H1 (cell line): ENCODE measurements at regions not wholly inside any gene's neighbourhood (a gene's known extent, or its start where the extent isn't known, plus 50 kb on each side); places are given as distances from the start of the nearest gene placed in this dataset.

Experiments used
- CTCF ChIA-PET: fragments of 300-600 bp; sonication (Branson Sonifier 250); formaldehyde crosslinking; loops from one replicate; lab custom pipeline; 2021; ENCODE audit not compliant: partially characterized antibody; lab: Charles Lee
- POLR2A ChIA-PET: fragments of 300-600 bp; sonication (Branson Sonifier 250); formaldehyde crosslinking; loops from one replicate; lab custom pipeline; 2021; ENCODE audit warnings: inconsistent platforms; ENCODE audit not compliant: partially characterized antibody; lab: Charles Lee
- DNase-seq, 2 experiments: peaks; one replicate each; pipeline versions ENCODE4 v3.0.0 to v3.0.0-alpha.2; 2010 to 2022; ENCODE audit warnings: low spot score in 2 of 2, low read depth in 1 of 2, mixed read lengths in 1 of 2
- FAIRE-seq: peaks from 2 replicates; lab custom pipeline; 2011; peaks lifted over from hg19 to GRCh38; lab: Jason Lieb, UNC
- H2AFZ ChIP-seq: 2 replicates; pipeline ENCODE4 v1.8.1; 2012; ENCODE audit warnings: low read length, inconsistent platforms
- H2AK5ac ChIP-seq: 2 replicates; pipeline ENCODE4 v1.6.1; 2013; ENCODE audit warnings: low read depth, low read length
- H2BK120ac ChIP-seq: replicated peaks from 2 replicates; pipeline ENCODE3; 2013; ENCODE audit warnings: low read depth, low read length, inconsistent platforms
- H2BK12ac ChIP-seq: 2 replicates; pipeline ENCODE4 v1.6.1; 2013; ENCODE audit warnings: low read depth, low read length
- H2BK15ac ChIP-seq: 2 replicates; pipeline ENCODE4 v1.6.1; 2013; ENCODE audit warnings: low read length
- H2BK20ac ChIP-seq: 2 replicates; pipeline ENCODE4 v1.6.1; 2013; ENCODE audit warnings: low read length
- H2BK5ac ChIP-seq: 2 replicates; pipeline ENCODE4 v1.6.1; 2013; ENCODE audit warnings: low read depth, low read length
- H3K14ac ChIP-seq: 2 replicates; pipeline ENCODE4 v1.6.1; 2013; ENCODE audit warnings: inconsistent platforms; ENCODE audit not compliant: insufficient read length
- H3K18ac ChIP-seq: 2 replicates; pipeline ENCODE4 v1.6.1; 2013; ENCODE audit warnings: low read length; ENCODE audit errors: extremely low read depth
- H3K23ac ChIP-seq: 2 replicates; pipeline ENCODE4 v1.6.1; 2013; ENCODE audit warnings: inconsistent platforms; ENCODE audit not compliant: insufficient read length
- H3K23me2 ChIP-seq: 2 replicates; pipeline ENCODE4 v1.6.1; 2013; ENCODE audit warnings: low read depth, low read length
- H3K27ac ChIP-seq: 2 replicates; pipeline ENCODE4 v1.6.1; 2011; ENCODE audit warnings: low read depth, low read length, inconsistent platforms
- H3K27me3 ChIP-seq, 4 experiments: replicated peaks in 1 of 4; 1 replicate in 1 of 4; 2 replicates in 3 of 4; pipeline versions ENCODE4 v1.6.1 to v1.8.1; 2011 to 2013; ENCODE audit warnings: low read length in 3 of 4, mild to moderate bottlenecking in 3 of 4, inconsistent platforms in 2 of 4, mixed read lengths in 2 of 4, moderate library complexity in 1 of 4; ENCODE audit not compliant: control insufficient read depth in 3 of 4, insufficient read depth in 3 of 4; ENCODE audit errors: extremely low read depth in 1 of 4
- H3K36me3 ChIP-seq, 4 experiments: 2 replicates each; pipeline versions ENCODE4 v1.6.1 to v1.8.1; 2011 to 2013; ENCODE audit warnings: mild to moderate bottlenecking in 4 of 4, low read length in 3 of 4, moderate library complexity in 2 of 4, control low read depth in 1 of 4, inconsistent platforms in 1 of 4; ENCODE audit not compliant: insufficient read depth in 4 of 4, control insufficient read depth in 2 of 4
- H3K4ac ChIP-seq: replicated peaks from 2 replicates; pipeline ENCODE3; 2013; ENCODE audit warnings: low read length, low read depth, mixed read lengths, inconsistent platforms; ENCODE audit not compliant: insufficient read length
- H3K4me1 ChIP-seq, 4 experiments: replicated peaks in 1 of 4; 1 replicate in 1 of 4; 2 replicates in 3 of 4; pipeline versions ENCODE4 v1.6.1 to v1.8.1; 2011 to 2013; ENCODE audit warnings: low read length in 3 of 4, inconsistent platforms in 2 of 4, mixed read lengths in 1 of 4; ENCODE audit not compliant: insufficient read depth in 4 of 4, control insufficient read depth in 3 of 4
- H3K4me2 ChIP-seq, 2 experiments: 2 replicates each; pipeline versions ENCODE4 v1.6.1 to v1.8.1; 2011 to 2013; ENCODE audit warnings: low read depth in 2 of 2, low read length in 2 of 2, control low read depth in 1 of 2, inconsistent platforms in 1 of 2, mild to moderate bottlenecking in 1 of 2; ENCODE audit not compliant: insufficient read depth in 1 of 2
- H3K4me3 ChIP-seq, 4 experiments: fragments of 200-600, 300-600 bp in 1 of 4; sonication (generic), shearing (Covaris generic), sonication (Bioruptor Twin) in 1 of 4; 2 replicates each; pipeline versions ENCODE4 v1.5.1 to v1.8.1; 2011 to 2016; ENCODE audit warnings: low read length in 4 of 4, low read depth in 3 of 4, control low read depth in 2 of 4, inconsistent platforms in 2 of 4, mild to moderate bottlenecking in 2 of 4, mixed read lengths in 1 of 4, moderate library complexity in 1 of 4; ENCODE audit not compliant: insufficient read depth in 2 of 4; ENCODE audit errors: extremely low read depth in 1 of 4
- H3K56ac ChIP-seq: replicated peaks from 2 replicates; pipeline ENCODE3; 2013; ENCODE audit warnings: low read depth, mild to moderate bottlenecking, mixed read lengths, low read length, inconsistent platforms; ENCODE audit not compliant: insufficient read length
- H3K79me1 ChIP-seq: 2 replicates; pipeline ENCODE4 v1.6.1; 2013; ENCODE audit warnings: low read depth, low read length, control low read depth
- H3K79me2 ChIP-seq, 2 experiments: 2 replicates each; pipeline versions ENCODE4 v1.6.1 to v1.8.1; 2012 to 2013; ENCODE audit warnings: low read length in 2 of 2, mild to moderate bottlenecking in 2 of 2, inconsistent platforms in 1 of 2; ENCODE audit not compliant: insufficient read depth in 2 of 2, control insufficient read depth in 1 of 2
- H3K9ac ChIP-seq, 4 experiments: replicated peaks in 1 of 4; 1 replicate in 1 of 4; 2 replicates in 3 of 4; pipeline versions ENCODE4 v1.6.1 to v1.8.1; 2011 to 2013; ENCODE audit warnings: low read depth in 3 of 4, low read length in 3 of 4, control low read depth in 2 of 4, mild to moderate bottlenecking in 2 of 4, moderate library complexity in 2 of 4, inconsistent platforms in 1 of 4; ENCODE audit errors: extremely low read depth in 1 of 4
- H3K9me3 ChIP-seq, 2 experiments: 2 replicates each; pipeline versions ENCODE4 v1.6.1 to v1.8.1; 2012 to 2013; ENCODE audit warnings: mild to moderate bottlenecking in 2 of 2, moderate library complexity in 2 of 2, control low read depth in 1 of 2, inconsistent platforms in 1 of 2, low read depth in 1 of 2, low read length in 1 of 2, mixed read lengths in 1 of 2; ENCODE audit not compliant: insufficient read depth in 2 of 2
- H4K20me1 ChIP-seq, 2 experiments: replicated peaks in 1 of 2; 2 replicates each; pipeline versions ENCODE3 to v1.8.1; 2011 to 2013; ENCODE audit warnings: inconsistent platforms in 2 of 2, low read length in 2 of 2, mild to moderate bottlenecking in 1 of 2; ENCODE audit not compliant: insufficient read depth in 2 of 2, control insufficient read depth in 1 of 2
- H4K5ac ChIP-seq: 2 replicates; pipeline ENCODE4 v1.6.1; 2013; ENCODE audit warnings: low read length, low read depth, mixed read lengths, inconsistent platforms; ENCODE audit not compliant: insufficient read length
- H4K8ac ChIP-seq: 2 replicates; pipeline ENCODE4 v1.8.0; 2013; ENCODE audit warnings: mild to moderate bottlenecking, moderate library complexity, low read length, inconsistent platforms; ENCODE audit not compliant: insufficient read depth; ENCODE audit errors: extremely low read depth
- H4K91ac ChIP-seq: replicated peaks from 2 replicates; pipeline ENCODE3; 2013; ENCODE audit warnings: low read length, mixed read lengths, inconsistent platforms; ENCODE audit not compliant: insufficient read length
- CBX5 ChIP-seq: fragments of 300-800, 300-1000 bp; sonication (generic); IDR thresholded peaks from 2 replicates; pipeline ENCODE4 v1.7.1; 2016; ENCODE audit warnings: antibody characterized with exemption, low read length, low read depth
- CREB1 ChIP-seq: IDR thresholded peaks from 2 replicates; pipeline ENCODE4 v1.6.1; 2012; ENCODE audit warnings: inconsistent platforms
- MAFK ChIP-seq: IDR thresholded peaks from 2 replicates; pipeline ENCODE4 v1.6.1; 2012; ENCODE audit warnings: low read depth, mild to moderate bottlenecking, improper control_type of control experiment, low read length
- WGBS, 2 experiments: shearing (Covaris generic) in 1 of 2; methylation state at CpG; one replicate each; pipeline versions ENCODE4 v1.1.6 to v1.1.7; 2013 to 2015; ENCODE audit warnings: low lambda C conversion rate in 2 of 2, mixed read lengths in 2 of 2, inconsistent platforms in 1 of 2, low coverage in 1 of 2, missing lambda C conversion rate in 1 of 2; ENCODE audit not compliant: insufficient replicate concordance in 2 of 2, insufficient coverage in 1 of 2, insufficient read length in 1 of 2; ENCODE audit errors: extremely low coverage in 1 of 2, missing lambda C conversion rate in 1 of 2; 5-methylcytosine and 5-hydroxymethylcytosine counted together

DNA sequence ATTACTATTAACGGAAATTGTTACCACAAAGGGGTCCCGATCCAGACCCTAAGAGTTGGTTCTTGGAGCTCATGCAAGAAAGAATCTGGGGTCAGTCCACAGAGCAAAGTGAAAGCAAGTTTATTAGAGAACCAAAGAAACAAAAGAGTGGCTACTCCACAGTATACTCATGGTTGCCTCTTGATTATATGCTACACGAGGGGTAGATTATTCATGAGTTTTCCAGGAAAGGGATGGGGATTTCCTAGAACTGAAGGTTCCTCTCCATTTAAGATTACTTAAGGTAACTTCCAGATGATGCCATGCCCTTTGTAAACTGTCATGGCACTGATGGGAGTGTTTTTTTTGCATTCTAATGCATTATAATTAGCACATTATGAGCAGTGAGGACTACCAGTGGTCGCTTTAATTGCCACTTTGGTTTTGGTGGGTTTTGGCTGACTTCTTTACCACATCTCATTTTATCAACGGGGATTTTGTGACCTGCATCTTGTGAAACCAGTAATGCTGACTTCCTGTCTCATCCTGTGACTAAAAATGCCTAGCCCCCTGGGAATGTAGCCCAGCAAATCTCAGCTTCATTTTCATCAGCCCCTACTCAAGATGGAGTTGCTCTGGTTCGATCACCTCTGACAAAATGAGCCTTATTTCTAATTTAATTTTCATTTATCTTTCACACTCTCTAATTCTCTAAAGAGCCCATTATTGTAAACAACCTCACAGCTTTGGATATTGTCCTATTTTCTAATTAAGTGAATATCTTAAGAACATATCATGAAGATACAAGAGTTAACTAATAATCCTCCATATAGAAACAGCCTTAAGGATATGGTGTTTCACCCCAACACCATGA lies 336.3 kb downstream of the RASEF start:
- Histone ChIP-seq H3K23me2 (no peaks in the 10 kb centered on the region), H2AFZ (no peak overlapping the region), H3K56ac (no peak overlapping the region), H3K9ac (no peak overlapping the region), H4K20me1 (no peaks in the 10 kb centered on the region), H4K8ac (no peak overlapping the region), H3K23ac (no peak overlapping the region), H4K5ac (no peak overlapping the region), H2BK20ac (no peak overlapping the region), H3K27me3 (no peaks in the 10 kb centered on the region), H3K14ac (no peak overlapping the region), H2AK5ac (no peak overlapping the region), H3K27ac (no peak overlapping the region), H4K91ac (no peak overlapping the region), H3K18ac (no peak overlapping the region), H2BK5ac (no peak overlapping the region), H3K9me3 (no peaks in the 10 kb centered on the region), H2BK15ac (no peak overlapping the region), H3K36me3 (no peaks in the 10 kb centered on the region), H3K4ac (no peak overlapping the region), H3K4me1 (peaks cover 0 to 10% (median 1%) of the 10 kb centered on the region in 4 experiments; a peak in 2 of 7 replicates), H3K4me2 (no peak overlapping the region), H2BK120ac (no peak overlapping the region), H3K79me2 (no peaks in the 10 kb centered on the region), H3K4me3 (no peak overlapping the region), H2BK12ac (no peak overlapping the region), H3K79me1 (no peaks in the 10 kb centered on the region)
- POLR2A ChIA-PET, result no interaction called here
- no peak for DNase-seq
- 77% methylated on average over 6 of the region's 6 CpGs; no CpG with 5 or more reads in 1 of the 2 experiments for WGBS, 2 experiments
- no peak for TF ChIP-seq MAFK
- TF ChIP-seq CREB1, result no peak
- no peak for TF ChIP-seq CBX5
- FAIRE-seq, result no peak
- CTCF ChIA-PET, result no interaction called here
